NCI-H226 (cell line): ENCODE measurements at regions not wholly inside any gene's neighbourhood (a gene's known extent, or its start where the extent isn't known, plus 50 kb on each side); places are given as distances from the start of the nearest gene placed in this dataset.
"Not testable (repeated sequence)": the region's sequence is repeated elsewhere in the genome, so short reads cannot be mapped to it uniquely, and the experiment has no call there.

Source experiments
- DNase-seq: peaks from one replicate; pipeline ENCODE4 v3.0.0-alpha.2; 2015

GRCh38 chr14:97077253-97077653 lies 280.1 kb downstream of the VRK1 start:
- peak; percentile 2 for DNase-seq

GRCh38 chr14:97077687-97078086 lies 280.5 kb downstream of the VRK1 start:
- no peak for DNase-seq

- DNase-seq = no peak
Observed at GRCh38 chr14:97080991-97081390, 283.8 kb downstream of the VRK1 start.

- DNase-seq = no peak
Observed at GRCh38 chr14:97095269-97095668, 298.1 kb downstream of the VRK1 start.

GRCh38 chr14:97097296-97097695 lies 300.1 kb downstream of the VRK1 start:
- DNase-seq = no peak

GRCh38 chr14:97100306-97100705 lies 303.1 kb downstream of the VRK1 start:
- no peak for DNase-seq

GRCh38 chr14:97101561-97101960 lies 304.4 kb downstream of the VRK1 start:
- no peak for DNase-seq

- no peak for DNase-seq
Observed at GRCh38 chr14:97104029-97104428, 306.8 kb downstream of the VRK1 start.

GRCh38 chr14:97106166-97106565 lies 309.0 kb downstream of the VRK1 start:
- no peak for DNase-seq

GRCh38 chr14:97106609-97107008 lies 309.4 kb downstream of the VRK1 start:
- no peak for DNase-seq

- DNase-seq = no peak
Observed at GRCh38 chr14:97107080-97107479, 309.9 kb downstream of the VRK1 start.

- no peak for DNase-seq
Observed at GRCh38 chr14:97107760-97108159, 310.6 kb downstream of the VRK1 start.

GRCh38 chr14:97109234-97109633 lies 312.1 kb downstream of the VRK1 start:
- DNase-seq = no peak

GRCh38 chr14:97113339-97113738 lies 316.2 kb downstream of the VRK1 start:
- no peak for DNase-seq

GRCh38 chr14:97116546-97116945 lies 319.4 kb downstream of the VRK1 start:
- DNase-seq = no peak

- DNase-seq = no peak
Observed at GRCh38 chr14:97117693-97118092, 320.5 kb downstream of the VRK1 start.

GRCh38 chr14:97120204-97120603 lies 323.0 kb downstream of the VRK1 start:
- DNase-seq = no peak

GRCh38 chr14:97120611-97121031 lies 323.4 kb downstream of the VRK1 start:
- no peak for DNase-seq

- no peak for DNase-seq
Observed at GRCh38 chr14:97129639-97130038, 332.5 kb downstream of the VRK1 start.

- not testable (repeated sequence) for DNase-seq
Observed at GRCh38 chr14:97135847-97136246, 338.7 kb downstream of the VRK1 start.

- DNase-seq = no peak
Observed at GRCh38 chr14:97137705-97138104, 340.5 kb downstream of the VRK1 start.

- DNase-seq = no peak
Observed at GRCh38 chr14:97138801-97139200, 341.6 kb downstream of the VRK1 start.

GRCh38 chr14:97143011-97143410 lies 345.8 kb downstream of the VRK1 start:
- DNase-seq = no peak

GRCh38 chr14:97143456-97143855 lies 346.3 kb downstream of the VRK1 start:
- no peak for DNase-seq

GRCh38 chr14:97148021-97148420 lies 350.8 kb downstream of the VRK1 start:
- not testable (repeated sequence) for DNase-seq

GRCh38 chr14:97149775-97150174 lies 352.6 kb downstream of the VRK1 start:
- DNase-seq = no peak
